Ascending aorta (tissue), 2 donors: ENCODE measurements at regions not wholly inside any gene's neighbourhood (a gene's known extent, or its start where the extent isn't known, plus 50 kb on each side); places are given as distances from the start of the nearest gene placed in this dataset.

Experiments
- DNase-seq, 2 donors: peaks; one replicate each; pipeline ENCODE4 v3.0.0-alpha.2; 2019; ENCODE audit warnings: low spot score in 2 of 2
- H3K27ac ChIP-seq, 2 donors: fragments of 200-600 bp; sonication (generic); one replicate each; pipeline ENCODE4 v1.5.1; 2016 to 2017; ENCODE audit warnings: mild to moderate bottlenecking in 1 of 2
- H3K27me3 ChIP-seq: fragments of 200-600 bp; sonication (generic); one replicate; pipeline ENCODE4 v1.5.1; 2017
- H3K36me3 ChIP-seq, 2 donors: fragments of 200-600 bp; sonication (generic); one replicate each; pipeline ENCODE4 v1.5.1; 2016
- H3K4me1 ChIP-seq, 2 donors: fragments of 200-600 bp; sonication (generic); one replicate each; pipeline ENCODE4 v1.5.1; 2016 to 2017; ENCODE audit warnings: mild to moderate bottlenecking in 1 of 2
- H3K4me3 ChIP-seq, 2 donors: fragments of 200-600 bp; sonication (generic); one replicate each; pipeline ENCODE4 v1.5.1; 2016 to 2017; ENCODE audit warnings: mild to moderate bottlenecking in 1 of 2
- H3K9me3 ChIP-seq, 2 donors: fragments of 200-600 bp; sonication (generic); one replicate each; pipeline ENCODE4 v1.5.1; 2016
- CTCF ChIP-seq, 3 experiments: fragments of 200-600 bp in 2 of 3; fragments of 450-650 bp in 1 of 3; sonication (generic) in 2 of 3; IDR thresholded peaks; one replicate each; pipeline ENCODE4 v1.5.1; 2016 to 2019; ENCODE audit warnings: antibody characterized with exemption in 3 of 3, mild to moderate bottlenecking in 1 of 3, moderate library complexity in 1 of 3
- intact Hi-C: fragments of 100-400 bp; cut with DNase I; formaldehyde crosslinking; loops from one replicate; pipeline ENCODE4 v1.15.1; 2023

- intact Hi-C loops: no loop called here
- H3K4me1 ChIP-seq: no peaks in the 10 kb centered on the region
- H3K27ac ChIP-seq: peak overlapping the region in 1 of 2 donors; percentile 2
- no peak overlapping the region for H3K4me3 ChIP-seq
- H3K36me3 ChIP-seq: no peaks in the 10 kb centered on the region
- no peaks in the 10 kb centered on the region for H3K9me3 ChIP-seq
- TF ChIP-seq CTCF (IDR thresholded peaks at IDR 0.05): no peak
- no peak for DNase-seq
- H3K27me3 ChIP-seq: no peaks in the 10 kb centered on the region
Measured at GRCh38 chrX:141989134-141989533, 85.4 kb downstream of the MAGEC1 start.

- no peak for DNase-seq
- H3K4me3 ChIP-seq: no peak overlapping the region
- no peaks in the 10 kb centered on the region for H3K4me1 ChIP-seq
- H3K27me3 ChIP-seq: no peaks in the 10 kb centered on the region
- H3K27ac ChIP-seq: no peak overlapping the region
- no peaks in the 10 kb centered on the region for H3K9me3 ChIP-seq
- intact Hi-C loops: no loop called here
- no peak for TF ChIP-seq CTCF (IDR thresholded peaks at IDR 0.05)
- no peaks in the 10 kb centered on the region for H3K36me3 ChIP-seq
Measured at GRCh38 chrX:141982296-141982695, 78.6 kb downstream of the MAGEC1 start.

GRCh38 chrX:141975839-141976238 lies 72.1 kb downstream of the MAGEC1 start:
- Histone ChIP-seq H3K36me3 (no peaks in the 10 kb centered on the region), H3K9me3 (no peaks in the 10 kb centered on the region), H3K27me3 (no peaks in the 10 kb centered on the region), H3K4me3 (no peak overlapping the region), H3K27ac (no peak overlapping the region), H3K4me1 (no peaks in the 10 kb centered on the region)
- intact Hi-C loops: no loop called here
- no peak for TF ChIP-seq CTCF (IDR thresholded peaks at IDR 0.05)
- no peak for DNase-seq

GRCh38 chrX:141969706-141970105 lies 66.0 kb downstream of the MAGEC1 start:
- TF ChIP-seq CTCF (IDR thresholded peaks at IDR 0.05): no peak
- intact Hi-C loops: no loop called here
- no peak for DNase-seq

GRCh38 chrX:141960578-141960977 lies 56.9 kb downstream of the MAGEC1 start:
- DNase-seq: no peak
- Histone ChIP-seq H3K27me3 (no peaks in the 10 kb centered on the region), H3K9me3 (no peaks in the 10 kb centered on the region), H3K36me3 (no peaks in the 10 kb centered on the region), H3K4me3 (no peak overlapping the region), H3K4me1 (no peaks in the 10 kb centered on the region), H3K27ac (no peak overlapping the region)
- intact Hi-C loops: no loop called here
- TF ChIP-seq CTCF (IDR thresholded peaks at IDR 0.05): no peak

More at GRCh38 chrX:141969706-141970105, 66.0 kb downstream of the MAGEC1 start:
- no peaks in the 10 kb centered on the region for H3K27me3 ChIP-seq
- H3K4me3 ChIP-seq: no peak overlapping the region
- H3K27ac ChIP-seq: no peak overlapping the region
- H3K36me3 ChIP-seq: no peaks in the 10 kb centered on the region
- no peaks in the 10 kb centered on the region for H3K4me1 ChIP-seq
- no peaks in the 10 kb centered on the region for H3K9me3 ChIP-seq
